SK-N-SH treated with all-trans-retinoic acid at 6 μM for 48 hours (cell line): ENCODE measurements at regions not wholly inside any gene's neighbourhood (a gene's known extent, or its start where the extent isn't known, plus 50 kb on each side); places are given as distances from the start of the nearest gene placed in this dataset.
A peak's percentile ranks its signal among the peaks of the same experiment; 100 is the strongest.
"Not testable (repeated sequence)": the region's sequence is repeated elsewhere in the genome, so short reads cannot be mapped to it uniquely, and the experiment has no call there.

Experiments
- ATAC-seq: fragments of 200-7000 bp; cut with Tn5 transposase; 3 replicates; pipeline ENCODE4 v1.9.1; 2020; ENCODE audit warnings: mild to moderate bottlenecking, moderate library complexity
- ARNTL ChIP-seq: fragments of 450-650 bp; formaldehyde crosslinking; IDR thresholded peaks from 2 replicates; pipeline ENCODE4 v1.5.0; 2020; ENCODE audit warnings: low read depth, mild to moderate bottlenecking, moderate library complexity, borderline replicate concordance
- CSDC2 ChIP-seq: fragments of 250-450 bp; sonication (Bioruptor Pico); IDR thresholded peaks from 2 replicates; pipeline ENCODE4 v1.5.0; 2020; ENCODE audit warnings: mild to moderate bottlenecking, moderate library complexity
- ESRRG ChIP-seq: fragments of 250-450 bp; sonication (Bioruptor Pico); IDR thresholded peaks from 2 replicates; pipeline ENCODE4 v1.6.1; 2021; ENCODE audit warnings: mild to moderate bottlenecking
- GLIS3 ChIP-seq: fragments of 250-450 bp; sonication (Bioruptor Pico); IDR thresholded peaks from 2 replicates; pipeline ENCODE4 v1.5.0; 2020; ENCODE audit warnings: mild to moderate bottlenecking, moderate library complexity
- OSR1 ChIP-seq: fragments of 250-450 bp; sonication (Bioruptor Pico); IDR thresholded peaks from 2 replicates; pipeline ENCODE4 v1.8.0; 2022; ENCODE audit warnings: moderate library complexity, mild to moderate bottlenecking, inconsistent platforms
- PPARA ChIP-seq: fragments of 250-450 bp; sonication (Bioruptor Pico); IDR thresholded peaks from 2 replicates; pipeline ENCODE4 v1.5.0; 2020; ENCODE audit warnings: mild to moderate bottlenecking, borderline replicate concordance
- RARB ChIP-seq: fragments of 250-450 bp; sonication (Bioruptor Pico); IDR thresholded peaks from 2 replicates; pipeline ENCODE4 v1.8.0; 2021; ENCODE audit warnings: mild to moderate bottlenecking, moderate library complexity
- SNAI2 ChIP-seq: fragments of 250-450 bp; sonication (Bioruptor Pico); IDR thresholded peaks from 2 replicates; pipeline ENCODE4 v1.5.0; 2020; ENCODE audit warnings: mild to moderate bottlenecking, moderate library complexity
- TCF4 ChIP-seq: fragments of 250-450 bp; sonication (Bioruptor Pico); IDR thresholded peaks from 2 replicates; pipeline ENCODE4 v1.8.0; 2021; ENCODE audit warnings: mild to moderate bottlenecking, moderate library complexity, borderline replicate concordance
- TOX ChIP-seq: fragments of 250-450 bp; sonication (Bioruptor Pico); IDR thresholded peaks from 2 replicates; pipeline ENCODE4 v1.8.0; 2021; ENCODE audit warnings: mild to moderate bottlenecking, moderate library complexity, borderline replicate concordance
- ZC3H10 ChIP-seq: fragments of 250-450 bp; sonication (Bioruptor Pico); IDR thresholded peaks from 2 replicates; pipeline ENCODE4 v1.5.1; 2021; ENCODE audit warnings: mild to moderate bottlenecking, moderate library complexity
- ZFP3 ChIP-seq: fragments of 250-450 bp; sonication (Bioruptor Pico); IDR thresholded peaks from 2 replicates; pipeline ENCODE4 v1.5.0; 2020; ENCODE audit warnings: mild to moderate bottlenecking, moderate library complexity
- ZNF565 ChIP-seq: fragments of 450-650 bp; formaldehyde crosslinking; conservative IDR thresholded peaks from 2 replicates; pipeline ENCODE4 v1.5.0; 2020; ENCODE audit warnings: low read depth, mild to moderate bottlenecking, moderate library complexity
- ZNF70 ChIP-seq: fragments of 450-650 bp; formaldehyde crosslinking; IDR thresholded peaks from 2 replicates; pipeline ENCODE4 v1.5.0; 2020; ENCODE audit warnings: mild to moderate bottlenecking, moderate library complexity
- ZNF8 ChIP-seq: fragments of 450-650 bp; formaldehyde crosslinking; IDR thresholded peaks from 2 replicates; pipeline ENCODE4 v1.5.0; 2020; ENCODE audit warnings: mild to moderate bottlenecking, moderate library complexity
- TF ChIP-seq, protein P1 (sequence below): fragments of 250-450 bp; sonication (Bioruptor Pico); IDR thresholded peaks from 2 replicates; pipeline ENCODE4 v1.5.0; 2020; ENCODE audit warnings: mild to moderate bottlenecking, moderate library complexity
- TF ChIP-seq, protein P2 (sequence below): fragments of 250-450 bp; sonication (Bioruptor Pico); IDR thresholded peaks from 2 replicates; pipeline ENCODE4 v1.5.1; 2020; ENCODE audit warnings: low read depth, mild to moderate bottlenecking, moderate library complexity
- TF ChIP-seq, protein P3 (sequence below): fragments of 250-450 bp; sonication (Bioruptor Pico); IDR thresholded peaks from 2 replicates; pipeline ENCODE4 v1.5.1; 2021; ENCODE audit warnings: mild to moderate bottlenecking, moderate library complexity
- TF ChIP-seq, protein P4 (sequence below): fragments of 250-450 bp; sonication (Bioruptor Pico); IDR thresholded peaks from 2 replicates; pipeline ENCODE4 v1.8.0; 2020; ENCODE audit warnings: mild to moderate bottlenecking, moderate library complexity, borderline replicate concordance
- TF ChIP-seq, protein P5 (sequence below): fragments of 250-450 bp; sonication (Bioruptor Pico); IDR thresholded peaks from 2 replicates; pipeline ENCODE4 v1.8.0; 2021; ENCODE audit warnings: low read depth, mild to moderate bottlenecking, moderate library complexity, borderline replicate concordance

DNA sequence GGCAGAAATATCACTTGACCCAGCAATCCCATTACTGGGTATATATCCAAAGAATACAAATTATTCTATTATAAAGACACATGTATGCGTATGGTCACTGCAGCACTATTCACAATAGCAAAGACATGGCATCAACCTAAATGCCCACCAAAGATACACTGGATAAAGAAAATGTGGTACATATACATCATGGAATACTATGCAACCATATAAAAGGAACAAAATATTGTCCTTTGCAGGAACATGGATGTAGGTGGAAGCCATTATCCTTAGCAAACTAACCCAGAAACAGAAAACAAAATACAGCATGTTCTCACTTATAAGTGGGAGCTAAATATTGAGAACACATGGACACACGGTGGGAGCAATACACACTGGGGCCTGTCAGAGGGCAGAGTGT is 1441.6 kb upstream of the ACO1 start:
- not testable (repeated sequence) for ATAC-seq
- TF ChIP-seq ZNF8 = peak; percentile 86
- TF ChIP-seq, all 23 proteins: peak for 1; not testable (repeated sequence) for 22

GRCh38 chr9:30943446-30944224 is 1440.8 kb upstream of the ACO1 start:
- TF ChIP-seq ZFP3 (CRISPR knock-in tag) = no peak
- no peak for TF ChIP-seq OSR1 (CRISPR knock-in tag)
- no peak for TF ChIP-seq ZNF70
- no peak for TF ChIP-seq RARB (CRISPR knock-in tag)
- TF ChIP-seq, protein P1, sequence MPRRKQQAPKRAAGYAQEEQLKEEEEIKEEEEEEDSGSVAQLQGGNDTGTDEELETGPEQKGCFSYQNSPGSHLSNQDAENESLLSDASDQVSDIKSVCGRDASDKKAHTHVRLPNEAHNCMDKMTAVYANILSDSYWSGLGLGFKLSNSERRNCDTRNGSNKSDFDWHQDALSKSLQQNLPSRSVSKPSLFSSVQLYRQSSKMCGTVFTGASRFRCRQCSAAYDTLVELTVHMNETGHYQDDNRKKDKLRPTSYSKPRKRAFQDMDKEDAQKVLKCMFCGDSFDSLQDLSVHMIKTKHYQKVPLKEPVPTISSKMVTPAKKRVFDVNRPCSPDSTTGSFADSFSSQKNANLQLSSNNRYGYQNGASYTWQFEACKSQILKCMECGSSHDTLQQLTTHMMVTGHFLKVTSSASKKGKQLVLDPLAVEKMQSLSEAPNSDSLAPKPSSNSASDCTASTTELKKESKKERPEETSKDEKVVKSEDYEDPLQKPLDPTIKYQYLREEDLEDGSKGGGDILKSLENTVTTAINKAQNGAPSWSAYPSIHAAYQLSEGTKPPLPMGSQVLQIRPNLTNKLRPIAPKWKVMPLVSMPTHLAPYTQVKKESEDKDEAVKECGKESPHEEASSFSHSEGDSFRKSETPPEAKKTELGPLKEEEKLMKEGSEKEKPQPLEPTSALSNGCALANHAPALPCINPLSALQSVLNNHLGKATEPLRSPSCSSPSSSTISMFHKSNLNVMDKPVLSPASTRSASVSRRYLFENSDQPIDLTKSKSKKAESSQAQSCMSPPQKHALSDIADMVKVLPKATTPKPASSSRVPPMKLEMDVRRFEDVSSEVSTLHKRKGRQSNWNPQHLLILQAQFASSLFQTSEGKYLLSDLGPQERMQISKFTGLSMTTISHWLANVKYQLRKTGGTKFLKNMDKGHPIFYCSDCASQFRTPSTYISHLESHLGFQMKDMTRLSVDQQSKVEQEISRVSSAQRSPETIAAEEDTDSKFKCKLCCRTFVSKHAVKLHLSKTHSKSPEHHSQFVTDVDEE = no peak
- no peak for TF ChIP-seq ZNF565 (CRISPR knock-in tag)
- no peak for TF ChIP-seq CSDC2
- TF ChIP-seq, protein P2, sequence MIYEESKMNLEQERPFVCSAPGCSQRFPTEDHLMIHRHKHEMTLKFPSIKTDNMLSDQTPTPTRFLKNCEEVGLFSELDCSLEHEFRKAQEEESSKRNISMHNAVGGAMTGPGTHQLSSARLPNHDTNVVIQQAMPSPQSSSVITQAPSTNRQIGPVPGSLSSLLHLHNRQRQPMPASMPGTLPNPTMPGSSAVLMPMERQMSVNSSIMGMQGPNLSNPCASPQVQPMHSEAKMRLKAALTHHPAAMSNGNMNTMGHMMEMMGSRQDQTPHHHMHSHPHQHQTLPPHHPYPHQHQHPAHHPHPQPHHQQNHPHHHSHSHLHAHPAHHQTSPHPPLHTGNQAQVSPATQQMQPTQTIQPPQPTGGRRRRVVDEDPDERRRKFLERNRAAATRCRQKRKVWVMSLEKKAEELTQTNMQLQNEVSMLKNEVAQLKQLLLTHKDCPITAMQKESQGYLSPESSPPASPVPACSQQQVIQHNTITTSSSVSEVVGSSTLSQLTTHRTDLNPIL = no peak
- no peak for TF ChIP-seq ARNTL
- no peak for TF ChIP-seq TOX (CRISPR knock-in tag)
- TF ChIP-seq ESRRG = no peak
- TF ChIP-seq PPARA (CRISPR knock-in tag) = no peak
- no peak for ATAC-seq

- no peak for ATAC-seq
- TF ChIP-seq SNAI2 (CRISPR knock-in tag) (no peak), CSDC2 (no peak), TCF4 (no peak), ESRRG (no peak), ARNTL (no peak), ZC3H10 (CRISPR knock-in tag) (no peak), RARB (CRISPR knock-in tag) (no peak), GLIS3 (CRISPR knock-in tag) (no peak), OSR1 (CRISPR knock-in tag) (no peak), TOX (CRISPR knock-in tag) (no peak), ZNF70 (no peak), ZNF565 (CRISPR knock-in tag) (no peak), ZNF8 (no peak)
- TF ChIP-seq, protein P1 = no peak
- TF ChIP-seq, protein P2 = no peak
- TF ChIP-seq, protein P3, sequence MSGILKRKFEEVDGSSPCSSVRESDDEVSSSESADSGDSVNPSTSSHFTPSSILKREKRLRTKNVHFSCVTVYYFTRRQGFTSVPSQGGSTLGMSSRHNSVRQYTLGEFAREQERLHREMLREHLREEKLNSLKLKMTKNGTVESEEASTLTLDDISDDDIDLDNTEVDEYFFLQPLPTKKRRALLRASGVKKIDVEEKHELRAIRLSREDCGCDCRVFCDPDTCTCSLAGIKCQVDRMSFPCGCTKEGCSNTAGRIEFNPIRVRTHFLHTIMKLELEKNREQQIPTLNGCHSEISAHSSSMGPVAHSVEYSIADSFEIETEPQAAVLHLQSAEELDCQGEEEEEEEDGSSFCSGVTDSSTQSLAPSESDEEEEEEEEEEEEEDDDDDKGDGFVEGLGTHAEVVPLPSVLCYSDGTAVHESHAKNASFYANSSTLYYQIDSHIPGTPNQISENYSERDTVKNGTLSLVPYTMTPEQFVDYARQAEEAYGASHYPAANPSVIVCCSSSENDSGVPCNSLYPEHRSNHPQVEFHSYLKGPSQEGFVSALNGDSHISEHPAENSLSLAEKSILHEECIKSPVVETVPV (CRISPR knock-in tag) = no peak
- TF ChIP-seq, protein P4, sequence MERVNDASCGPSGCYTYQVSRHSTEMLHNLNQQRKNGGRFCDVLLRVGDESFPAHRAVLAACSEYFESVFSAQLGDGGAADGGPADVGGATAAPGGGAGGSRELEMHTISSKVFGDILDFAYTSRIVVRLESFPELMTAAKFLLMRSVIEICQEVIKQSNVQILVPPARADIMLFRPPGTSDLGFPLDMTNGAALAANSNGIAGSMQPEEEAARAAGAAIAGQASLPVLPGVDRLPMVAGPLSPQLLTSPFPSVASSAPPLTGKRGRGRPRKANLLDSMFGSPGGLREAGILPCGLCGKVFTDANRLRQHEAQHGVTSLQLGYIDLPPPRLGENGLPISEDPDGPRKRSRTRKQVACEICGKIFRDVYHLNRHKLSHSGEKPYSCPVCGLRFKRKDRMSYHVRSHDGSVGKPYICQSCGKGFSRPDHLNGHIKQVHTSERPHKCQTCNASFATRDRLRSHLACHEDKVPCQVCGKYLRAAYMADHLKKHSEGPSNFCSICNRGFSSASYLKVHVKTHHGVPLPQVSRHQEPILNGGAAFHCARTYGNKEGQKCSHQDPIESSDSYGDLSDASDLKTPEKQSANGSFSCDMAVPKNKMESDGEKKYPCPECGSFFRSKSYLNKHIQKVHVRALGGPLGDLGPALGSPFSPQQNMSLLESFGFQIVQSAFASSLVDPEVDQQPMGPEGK = no peak
- TF ChIP-seq, protein P5, sequence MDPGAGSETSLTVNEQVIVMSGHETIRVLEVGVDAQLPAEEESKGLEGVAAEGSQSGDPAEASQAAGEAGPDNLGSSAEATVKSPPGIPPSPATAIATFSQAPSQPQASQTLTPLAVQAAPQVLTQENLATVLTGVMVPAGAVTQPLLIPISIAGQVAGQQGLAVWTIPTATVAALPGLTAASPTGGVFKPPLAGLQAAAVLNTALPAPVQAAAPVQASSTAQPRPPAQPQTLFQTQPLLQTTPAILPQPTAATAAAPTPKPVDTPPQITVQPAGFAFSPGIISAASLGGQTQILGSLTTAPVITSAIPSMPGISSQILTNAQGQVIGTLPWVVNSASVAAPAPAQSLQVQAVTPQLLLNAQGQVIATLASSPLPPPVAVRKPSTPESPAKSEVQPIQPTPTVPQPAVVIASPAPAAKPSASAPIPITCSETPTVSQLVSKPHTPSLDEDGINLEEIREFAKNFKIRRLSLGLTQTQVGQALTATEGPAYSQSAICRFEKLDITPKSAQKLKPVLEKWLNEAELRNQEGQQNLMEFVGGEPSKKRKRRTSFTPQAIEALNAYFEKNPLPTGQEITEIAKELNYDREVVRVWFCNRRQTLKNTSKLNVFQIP (CRISPR knock-in tag) = no peak
Measured at GRCh38 chr9:30944225-30944569, 1440.2 kb upstream of the ACO1 start.
